ENCODE measurements at regions not wholly inside any gene's neighbourhood (a gene's known extent, or its start where the extent isn't known, plus 50 kb on each side); places are given as distances from the start of the nearest gene placed in this dataset.

- Histone ChIP-seq H3K79me2 (no peaks in the 10 kb centered on the region), H3K9me3 (ENCODE audit: low read depth) (no peaks in the 10 kb centered on the region), H4K20me1 (ENCODE audit: insufficient read depth, poor library complexity, severe bottlenecking) (no peaks in the 10 kb centered on the region), H3K36me3 (replicated peaks; ENCODE audit: insufficient read depth, low read depth) (no peaks in the 10 kb centered on the region), H3K9me2 (replicated peaks; ENCODE audit: insufficient read depth) (no peaks in the 10 kb centered on the region), H3K4me1 (ENCODE audit: insufficient read depth) (peaks cover 7% of the 10 kb centered on the region), H3K4me2 (no peak overlapping the region), H3K27me3 (no peaks in the 10 kb centered on the region), H3K27ac (no peak overlapping the region), H2AFZ (no peak overlapping the region), H3K4me3 (no peak overlapping the region)
- WGBS (ENCODE audit: low lambda C conversion rate, missing lambda C conversion rate), result 20% methylated on average over 1 of the region's 1 CpG
- no peak for DNase-seq (ENCODE audit: low spot score)
- TF ChIP-seq, protein P1, sequence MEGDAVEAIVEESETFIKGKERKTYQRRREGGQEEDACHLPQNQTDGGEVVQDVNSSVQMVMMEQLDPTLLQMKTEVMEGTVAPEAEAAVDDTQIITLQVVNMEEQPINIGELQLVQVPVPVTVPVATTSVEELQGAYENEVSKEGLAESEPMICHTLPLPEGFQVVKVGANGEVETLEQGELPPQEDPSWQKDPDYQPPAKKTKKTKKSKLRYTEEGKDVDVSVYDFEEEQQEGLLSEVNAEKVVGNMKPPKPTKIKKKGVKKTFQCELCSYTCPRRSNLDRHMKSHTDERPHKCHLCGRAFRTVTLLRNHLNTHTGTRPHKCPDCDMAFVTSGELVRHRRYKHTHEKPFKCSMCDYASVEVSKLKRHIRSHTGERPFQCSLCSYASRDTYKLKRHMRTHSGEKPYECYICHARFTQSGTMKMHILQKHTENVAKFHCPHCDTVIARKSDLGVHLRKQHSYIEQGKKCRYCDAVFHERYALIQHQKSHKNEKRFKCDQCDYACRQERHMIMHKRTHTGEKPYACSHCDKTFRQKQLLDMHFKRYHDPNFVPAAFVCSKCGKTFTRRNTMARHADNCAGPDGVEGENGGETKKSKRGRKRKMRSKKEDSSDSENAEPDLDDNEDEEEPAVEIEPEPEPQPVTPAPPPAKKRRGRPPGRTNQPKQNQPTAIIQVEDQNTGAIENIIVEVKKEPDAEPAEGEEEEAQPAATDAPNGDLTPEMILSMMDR (IDR thresholded peaks at IDR 0.05; ENCODE audit: poor library complexity), result no peak
- TF ChIP-seq EZH2 (IDR thresholded peaks at IDR 0.05; ENCODE audit: borderline replicate concordance), result no peak
- TF ChIP-seq EZH2phosphoT487 (IDR thresholded peaks at IDR 0.05; ENCODE audit: low read depth, severe bottlenecking, unreplicated experiment), result no peak
Measured at GRCh38 chr9:71368157-71368556, 246.7 kb upstream of the TRPM3 start.

DNA sequence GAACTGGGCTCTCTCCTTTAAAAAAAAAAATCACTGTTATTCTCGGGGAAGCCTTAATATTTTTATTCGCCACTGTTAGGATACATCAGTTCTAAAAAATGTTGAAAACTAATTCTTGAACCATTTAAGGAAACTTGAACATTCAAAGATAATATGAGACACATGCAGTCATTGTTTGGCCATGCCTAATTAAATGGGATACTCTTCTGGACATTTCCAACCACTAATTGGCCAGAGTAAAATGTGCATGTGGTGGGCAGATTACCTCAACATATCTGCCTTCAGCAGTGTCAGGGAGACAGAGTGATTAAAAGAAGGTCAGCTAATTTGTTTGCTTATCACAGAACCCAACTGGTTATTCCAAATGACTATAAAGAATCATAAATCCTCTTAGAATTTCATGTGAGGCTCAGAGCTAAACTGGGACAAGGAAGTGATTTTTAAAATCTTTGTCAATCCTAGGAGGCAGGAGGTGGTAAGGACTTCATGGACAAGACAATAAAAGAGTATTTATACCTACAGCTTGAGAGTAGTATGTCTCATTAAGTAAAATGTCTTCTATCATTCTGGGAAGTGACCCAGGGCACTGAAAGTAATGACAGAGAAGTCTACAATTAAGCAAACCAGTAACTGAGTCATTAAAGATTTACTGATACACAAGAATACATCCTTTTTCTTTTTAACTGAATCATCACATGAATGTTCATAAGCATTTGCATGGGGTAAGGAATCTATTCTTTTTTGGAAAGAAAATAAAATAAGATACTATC is 242.9 kb upstream of the TRPM3 start:
- H3K27ac ChIP-seq, result no peak overlapping the region
- H3K9me3 ChIP-seq (ENCODE audit: low read depth), result no peaks in the 10 kb centered on the region
- no peaks in the 10 kb centered on the region for H3K27me3 ChIP-seq
- 88% methylated on average over 2 of the region's 2 CpGs for WGBS (ENCODE audit: low lambda C conversion rate, missing lambda C conversion rate)
- no peak overlapping the region for H3K4me2 ChIP-seq
- no peaks in the 10 kb centered on the region for H4K20me1 ChIP-seq (ENCODE audit: insufficient read depth, poor library complexity, severe bottlenecking)
- TF ChIP-seq EZH2 (IDR thresholded peaks at IDR 0.05; ENCODE audit: borderline replicate concordance) (no peak), EZH2phosphoT487 (IDR thresholded peaks at IDR 0.05; ENCODE audit: low read depth, severe bottlenecking, unreplicated experiment) (no peak)
- TF ChIP-seq, protein P1 (IDR thresholded peaks at IDR 0.05; ENCODE audit: poor library complexity), result no peak
- no peaks in the 10 kb centered on the region for H3K79me2 ChIP-seq
- H3K36me3 ChIP-seq (replicated peaks; ENCODE audit: insufficient read depth, low read depth), result no peaks in the 10 kb centered on the region
- H3K4me1 ChIP-seq (ENCODE audit: insufficient read depth), result peaks cover 7% of the 10 kb centered on the region
- H3K9me2 ChIP-seq (replicated peaks; ENCODE audit: insufficient read depth), result no peaks in the 10 kb centered on the region
- H2AFZ ChIP-seq, result no peak overlapping the region
- no peak for DNase-seq (ENCODE audit: low spot score)
- H3K4me3 ChIP-seq, result no peak overlapping the region

DNA sequence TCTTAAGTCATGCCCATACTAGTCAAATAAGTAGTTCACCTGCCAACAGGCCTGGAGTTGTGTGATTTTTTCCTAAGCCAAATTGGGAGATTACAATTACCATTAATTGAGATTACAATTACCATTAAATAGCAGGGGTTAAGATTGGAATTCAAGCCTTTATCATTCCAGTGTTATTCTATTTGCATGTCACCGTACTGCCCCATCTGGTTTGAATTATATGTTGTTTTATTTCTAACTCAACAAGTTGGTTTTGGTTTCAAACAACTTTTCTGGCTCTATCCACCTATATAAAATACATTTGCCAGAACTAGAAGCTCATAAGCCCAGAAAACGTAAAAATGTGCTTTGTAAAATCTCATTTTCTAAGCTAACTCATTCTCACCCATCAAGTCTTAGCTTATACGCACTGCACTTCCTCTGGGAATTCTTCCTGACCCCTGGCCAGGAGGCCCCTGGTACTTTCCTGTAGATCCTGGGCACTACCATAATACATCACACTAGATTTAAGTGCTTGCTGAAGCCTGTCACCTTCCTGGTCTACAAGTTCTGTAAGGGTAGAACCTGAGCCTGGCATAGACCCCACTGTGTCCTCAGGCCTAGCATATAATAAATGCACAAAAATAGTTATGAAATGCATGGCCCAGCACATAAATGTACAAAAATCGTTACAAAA is 242.0 kb upstream of the TRPM3 start:
- Histone ChIP-seq H3K4me2 (no peak overlapping the region), H3K4me1 (ENCODE audit: insufficient read depth) (peaks cover 7% of the 10 kb centered on the region)

More for the DNA sequence above, 242.0 kb upstream of the TRPM3 start:
- Histone ChIP-seq H3K27ac (no peak overlapping the region), H3K79me2 (no peaks in the 10 kb centered on the region), H4K20me1 (ENCODE audit: insufficient read depth, poor library complexity, severe bottlenecking) (no peaks in the 10 kb centered on the region), H2AFZ (no peak overlapping the region), H3K36me3 (replicated peaks; ENCODE audit: insufficient read depth, low read depth) (no peaks in the 10 kb centered on the region), H3K4me3 (no peak overlapping the region), H3K9me2 (replicated peaks; ENCODE audit: insufficient read depth) (no peaks in the 10 kb centered on the region), H3K27me3 (no peaks in the 10 kb centered on the region), H3K9me3 (ENCODE audit: low read depth) (no peaks in the 10 kb centered on the region)
- TF ChIP-seq EZH2 (IDR thresholded peaks at IDR 0.05; ENCODE audit: borderline replicate concordance), result no peak
- TF ChIP-seq, protein P1 (IDR thresholded peaks at IDR 0.05; ENCODE audit: poor library complexity), result no peak
- 73% methylated on average over 4 of the region's 4 CpGs for WGBS (ENCODE audit: low lambda C conversion rate, missing lambda C conversion rate)
- no peak for DNase-seq (ENCODE audit: low spot score)

Measured in hepatocyte (in vitro differentiated cells).